ENCODE measurements at regions not wholly inside any gene's neighbourhood (a gene's known extent, or its start where the extent isn't known, plus 50 kb on each side); places are given as distances from the start of the nearest gene placed in this dataset.

- H3K18ac ChIP-seq (ENCODE audit: extremely low read depth, low read length): no peak overlapping the region
- H3K27me3 ChIP-seq (replicated peaks in 1 of 4; ENCODE audit: control insufficient read depth in 3 of 4, extremely low read depth in 1 of 4, insufficient read depth in 3 of 4, low read length in 3 of 4): no peaks in the 10 kb centered on the region
- no peak overlapping the region for H3K4ac ChIP-seq (replicated peaks; ENCODE audit: insufficient read length, low read depth, low read length)
- no peak overlapping the region for H2BK15ac ChIP-seq (ENCODE audit: low read length)
- no peaks in the 10 kb centered on the region for H3K9me3 ChIP-seq (ENCODE audit: insufficient read depth in 2 of 2, low read depth in 1 of 2, low read length in 1 of 2)
- no peak overlapping the region for H2AK5ac ChIP-seq (ENCODE audit: low read depth, low read length)
- no peak overlapping the region for H2AFZ ChIP-seq (ENCODE audit: low read length)
- H4K8ac ChIP-seq (ENCODE audit: extremely low read depth, insufficient read depth, low read length): no peak overlapping the region
- POLR2A ChIA-PET (ENCODE audit: partially characterized antibody): no interaction called here
- H3K56ac ChIP-seq (replicated peaks; ENCODE audit: insufficient read length, low read depth, low read length): no peak overlapping the region
- H3K36me3 ChIP-seq (ENCODE audit: control insufficient read depth in 2 of 4, insufficient read depth in 4 of 4, low read length in 3 of 4): no peaks in the 10 kb centered on the region
- 88% methylated on average over 6 of the region's 6 CpGs; no CpG with 5 or more reads in 1 of the 2 experiments for WGBS, 2 experiments (ENCODE audit: extremely low coverage in 1 of 2, insufficient coverage in 1 of 2, insufficient read length in 1 of 2, insufficient replicate concordance in 2 of 2, low coverage in 1 of 2, low lambda C conversion rate in 2 of 2, missing lambda C conversion rate in 1 of 2)
- no peak overlapping the region for H4K91ac ChIP-seq (replicated peaks; ENCODE audit: insufficient read length, low read length)
- no peak overlapping the region for H2BK12ac ChIP-seq (ENCODE audit: low read depth, low read length)
- peak overlapping the region in 1 of 4 experiments; percentile 41; a peak in 1 of 8 replicates for H3K4me3 ChIP-seq (ENCODE audit: extremely low read depth in 1 of 4, insufficient read depth in 2 of 4, low read depth in 3 of 4, low read length in 4 of 4)
- no peak overlapping the region for H3K9ac ChIP-seq (replicated peaks in 1 of 4; ENCODE audit: extremely low read depth in 1 of 4, low read depth in 3 of 4, low read length in 3 of 4)
- H2BK5ac ChIP-seq (ENCODE audit: low read depth, low read length): no peak overlapping the region
- no peak overlapping the region for H3K27ac ChIP-seq (ENCODE audit: low read depth, low read length)
- H3K23me2 ChIP-seq (ENCODE audit: low read depth, low read length): no peaks in the 10 kb centered on the region
- H4K20me1 ChIP-seq (replicated peaks in 1 of 2; ENCODE audit: control insufficient read depth in 1 of 2, insufficient read depth in 2 of 2, low read length in 2 of 2): no peaks in the 10 kb centered on the region
- no peak overlapping the region for H2BK120ac ChIP-seq (replicated peaks; ENCODE audit: low read depth, low read length)
- H3K79me1 ChIP-seq (ENCODE audit: low read depth, low read length): no peaks in the 10 kb centered on the region
- H4K5ac ChIP-seq (ENCODE audit: insufficient read length, low read depth, low read length): no peak overlapping the region
- FAIRE-seq (no peak), DNase-seq (ENCODE audit: low read depth in 1 of 2, low spot score in 2 of 2) (no peak)
- CTCF ChIA-PET (ENCODE audit: partially characterized antibody): no interaction called here
- no peak overlapping the region; a peak in 1 of 4 replicates for H3K4me2 ChIP-seq (ENCODE audit: insufficient read depth in 1 of 2, low read depth in 2 of 2, low read length in 2 of 2)
- H3K14ac ChIP-seq (ENCODE audit: insufficient read length): no peak overlapping the region
- H3K23ac ChIP-seq (ENCODE audit: insufficient read length): no peak overlapping the region
- no peaks in the 10 kb centered on the region for H3K79me2 ChIP-seq (ENCODE audit: control insufficient read depth in 1 of 2, insufficient read depth in 2 of 2, low read length in 2 of 2)
- H3K4me1 ChIP-seq (replicated peaks in 1 of 4; ENCODE audit: control insufficient read depth in 3 of 4, insufficient read depth in 4 of 4, low read length in 3 of 4): peaks cover 5 to 15% (median 10%) of the 10 kb centered on the region in 4 experiments; a peak in 6 of 7 replicates
- TF ChIP-seq MAFK (IDR thresholded peaks at IDR 0.05; ENCODE audit: low read depth, low read length) (peak; percentile 51; the same call in 1 of the 2 replicates), FOSL1 (IDR thresholded peaks at IDR 0.05; ENCODE audit: insufficient read depth, low read depth, low read length) (no peak), CTCF (IDR thresholded peaks at IDR 0.05; ENCODE audit: control extremely low read depth in 1 of 3, insufficient read depth in 1 of 3, low read depth in 1 of 3, low read length in 3 of 3) (no peak)
- no peak overlapping the region for H2BK20ac ChIP-seq (ENCODE audit: low read length)
Measured at GRCh38 chr6:91653076-91653723, 1066.3 kb upstream of the MAP3K7 start.

Data from H1 (cell line).